Stimulated activated naive CD4-positive, alpha-beta T cell treated with Interleukin-2 at 50 U/mL for 16 hours (primary cell): ENCODE measurements at regions not wholly inside any gene's neighbourhood (a gene's known extent, or its start where the extent isn't known, plus 50 kb on each side); places are given as distances from the start of the nearest gene placed in this dataset.

Experiments
- DNase-seq: peaks from one replicate; lab custom pipeline; 2025; lab: John Stamatoyannopoulos, UW

DNA sequence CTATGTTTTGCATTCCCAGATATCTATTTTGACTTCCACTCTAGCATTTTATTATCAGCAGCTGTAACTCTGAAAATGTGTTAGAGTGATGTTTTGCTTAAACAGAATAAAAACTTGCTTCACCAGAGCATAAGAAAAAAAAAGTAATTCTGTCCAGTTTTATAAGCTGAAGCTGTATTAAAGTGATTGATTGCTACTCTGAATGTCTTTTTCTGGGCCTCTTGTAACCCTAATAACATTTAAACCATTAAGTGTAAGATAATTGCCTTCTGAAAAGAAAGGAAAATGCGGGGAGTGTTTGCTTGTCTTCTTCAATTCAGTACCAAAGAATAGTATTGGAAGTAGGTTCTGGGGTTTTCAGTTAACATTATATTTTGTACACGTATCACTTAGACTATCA lies 57.9 kb upstream of the UBE2E1 start:
- DNase-seq: no peak

DNA sequence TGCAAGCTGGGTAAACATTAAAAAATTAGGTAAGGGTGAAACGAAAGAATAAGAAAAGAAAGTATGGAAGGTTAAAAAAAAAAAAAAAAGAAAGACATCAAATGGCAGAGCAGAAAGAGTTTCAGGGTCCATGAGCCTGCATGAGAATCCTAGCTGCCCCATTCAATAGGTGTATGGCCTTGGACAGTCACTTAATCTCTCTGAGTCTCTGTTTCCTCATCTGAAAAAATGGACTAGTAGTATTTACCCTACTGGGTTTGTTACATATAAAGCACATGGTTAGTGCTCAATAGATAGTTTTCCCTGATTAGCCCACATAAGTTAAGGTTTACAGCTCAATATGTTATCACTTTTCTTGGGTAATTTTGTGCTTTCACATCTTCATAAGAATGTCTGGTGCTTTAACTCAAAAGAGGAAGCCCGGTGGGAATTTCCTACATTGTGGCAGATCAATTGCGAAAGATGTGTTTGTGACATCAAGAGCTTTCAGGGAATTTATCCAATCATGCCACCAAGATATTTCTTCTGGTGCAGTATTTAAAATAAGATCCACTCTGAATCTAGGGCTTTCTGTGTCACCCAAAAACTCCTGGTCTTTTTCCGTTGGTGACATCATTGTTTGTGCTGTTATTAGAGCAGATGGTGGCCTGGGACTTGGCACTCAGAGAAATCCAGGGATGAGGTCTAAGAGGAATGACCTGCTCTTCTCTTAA lies 57.2 kb upstream of the UBE2E1 start:
- DNase-seq: no peak

DNA sequence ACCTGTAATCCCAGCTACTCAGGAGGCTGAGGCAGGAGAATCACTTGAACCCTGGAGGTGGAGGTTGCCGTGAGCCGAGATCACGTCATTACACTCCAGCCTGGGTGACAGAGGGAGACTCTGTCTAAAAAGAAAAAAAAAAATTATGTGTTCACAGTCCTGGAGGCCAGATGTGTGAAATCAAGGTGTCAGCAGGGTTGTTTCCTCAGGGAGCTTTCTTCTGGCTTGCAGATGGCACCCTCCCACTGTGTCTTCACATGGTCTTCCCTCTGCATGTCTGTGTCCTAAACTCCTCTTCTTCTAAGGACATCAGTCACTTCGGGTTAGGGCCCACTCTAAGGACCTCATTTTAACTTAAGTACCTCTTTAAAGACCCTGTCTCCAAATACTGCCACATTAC lies 56.1 kb upstream of the UBE2E1 start:
- DNase-seq: no peak

- DNase-seq: no peak
Measured at GRCh38 chr3:23750573-23751210, 55.1 kb upstream of the UBE2E1 start.

DNA sequence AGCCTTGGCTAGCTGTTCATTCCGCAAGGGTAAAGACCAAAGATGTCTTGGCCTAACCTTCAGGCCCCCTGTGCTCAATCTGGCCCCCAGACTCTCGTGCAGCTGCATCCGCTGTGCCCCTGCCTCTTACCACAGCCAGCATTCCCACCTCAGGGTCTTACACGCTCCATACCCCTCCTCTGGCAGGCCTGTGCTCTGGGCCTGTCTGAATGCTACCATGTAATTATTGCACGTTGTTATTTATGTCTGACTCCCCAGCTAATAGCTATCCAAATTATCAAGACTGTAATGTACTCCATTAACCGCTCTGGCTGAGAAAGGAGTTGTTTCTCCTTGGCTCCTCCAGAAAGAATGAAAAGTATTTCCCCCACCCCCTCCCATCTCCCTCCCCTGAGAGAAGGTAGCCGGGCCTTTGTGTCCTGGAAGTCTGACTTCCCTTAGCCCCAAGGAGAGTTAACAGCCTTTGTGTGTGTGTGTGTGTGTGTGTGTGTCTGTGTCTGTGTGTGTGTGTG lies 54.5 kb upstream of the UBE2E1 start:
- no peak for DNase-seq

DNA sequence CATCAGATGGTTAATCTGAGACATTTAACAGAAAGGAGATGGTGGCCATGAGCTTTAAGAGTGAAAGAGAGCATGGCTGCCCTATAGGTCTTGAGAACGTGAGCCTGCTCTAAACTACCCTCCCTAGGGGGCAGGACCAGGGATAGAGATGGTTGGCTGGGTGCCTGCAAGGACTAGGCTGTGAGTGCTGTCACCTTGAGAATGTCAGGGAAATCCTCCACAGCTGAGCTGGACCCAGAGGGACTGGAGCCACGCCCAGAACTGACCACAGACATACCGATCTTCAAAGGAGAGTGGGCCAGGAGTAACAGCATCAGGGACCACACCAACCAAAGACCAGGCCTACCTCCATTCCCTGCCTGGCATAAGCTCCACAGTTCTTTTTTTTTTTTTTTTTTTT lies 53.6 kb upstream of the UBE2E1 start:
- no peak for DNase-seq

DNA sequence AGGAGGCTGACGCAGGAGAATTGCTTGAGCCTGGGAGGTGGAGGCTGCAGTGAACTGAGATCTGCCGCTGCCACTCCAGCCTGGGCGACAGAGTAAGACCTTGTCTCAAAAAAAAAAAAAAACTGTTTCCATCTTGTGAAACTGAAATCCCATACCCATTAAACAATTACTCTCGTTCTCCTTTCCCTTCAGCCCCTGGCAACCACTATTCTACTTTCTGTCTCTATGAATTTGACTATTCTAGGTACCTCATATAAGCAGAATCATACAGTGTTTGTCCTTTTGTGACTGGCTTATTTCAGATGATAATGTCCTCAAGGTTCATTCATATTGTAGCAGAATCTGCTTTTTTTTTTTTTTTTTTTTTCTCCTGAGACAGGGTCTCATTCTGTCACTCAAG lies 51.5 kb upstream of the UBE2E1 start:
- DNase-seq: no peak
